GM12878 (cell line): ENCODE measurements at regions not wholly inside any gene's neighbourhood (a gene's known extent, or its start where the extent isn't known, plus 50 kb on each side); places are given as distances from the start of the nearest gene placed in this dataset.

Source experiments
- CEBPB ChIP-seq, 2 experiments: fragments of 150-350 bp in 1 of 2; IDR thresholded peaks; 2 replicates each; pipeline ENCODE4 v1.6.1; 2012 to 2014; ENCODE audit warnings: low read depth in 2 of 2, low read length in 2 of 2, borderline replicate concordance in 1 of 2, inconsistent platforms in 1 of 2
- CTCF ChIP-seq, 3 experiments: IDR thresholded peaks in 2 of 3; conservative IDR thresholded peaks in 1 of 3; 2 replicates each; pipeline ENCODE4 v1.5.1; 2011; ENCODE audit warnings: low read depth in 3 of 3, low read length in 3 of 3, mild to moderate bottlenecking in 3 of 3, control low read depth in 2 of 3, moderate library complexity in 2 of 3, inconsistent platforms in 1 of 3, mixed read lengths in 1 of 3; ENCODE audit not compliant: control insufficient read depth in 2 of 3, insufficient read depth in 1 of 3; ENCODE audit errors: extremely low read depth in 1 of 3
- EZH2 ChIP-seq: IDR thresholded peaks from 2 replicates; pipeline ENCODE4 v1.6.1; 2012; ENCODE audit warnings: low read depth, mild to moderate bottlenecking, control low read depth, inconsistent platforms, low read length, borderline replicate concordance; ENCODE audit not compliant: control insufficient read depth
- JUND ChIP-seq: IDR thresholded peaks from 2 replicates; pipeline ENCODE4 v1.6.1; 2012; ENCODE audit warnings: low read depth, mild to moderate bottlenecking, low read length, improper control_type of control experiment, moderate library complexity
- SRF ChIP-seq, 2 experiments: IDR thresholded peaks; 2 replicates each; pipeline ENCODE4 v1.6.1; 2011; ENCODE audit warnings: low read depth in 2 of 2, low read length in 2 of 2, mild to moderate bottlenecking in 1 of 2, moderate library complexity in 1 of 2
- TAF1 ChIP-seq: IDR thresholded peaks from 2 replicates; pipeline ENCODE4 v1.6.1; 2011; ENCODE audit warnings: mild to moderate bottlenecking, low read depth, low read length, borderline replicate concordance
- TCF12 ChIP-seq: IDR thresholded peaks from 2 replicates; pipeline ENCODE4 v1.6.1; 2011; ENCODE audit warnings: low read depth, mild to moderate bottlenecking, low read length
- ZSCAN29 ChIP-seq: fragments of 450-650 bp; IDR thresholded peaks from 2 replicates; pipeline ENCODE4 v1.6.1; 2017; ENCODE audit warnings: mild to moderate bottlenecking, moderate library complexity

DNA sequence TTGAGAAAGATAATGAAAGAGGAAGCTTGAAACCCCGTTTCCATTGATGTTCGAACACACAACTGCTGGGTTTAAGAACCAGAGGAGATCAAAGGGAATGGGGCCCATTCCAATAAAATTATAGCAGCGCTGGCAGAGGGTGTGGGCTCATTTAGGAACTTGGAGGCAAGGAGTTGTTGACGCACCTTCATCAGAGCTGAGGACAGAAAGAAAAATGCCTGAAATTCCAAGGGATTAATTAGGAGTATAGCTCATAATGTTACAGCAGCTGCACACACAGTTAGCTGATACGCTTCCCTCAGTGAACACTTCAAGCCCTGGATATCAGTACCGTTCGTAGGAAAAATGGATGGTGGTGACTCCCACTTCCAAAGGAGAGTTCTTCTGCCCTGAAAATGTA lies 127.2 kb downstream of the AXIN2 start:
- TF ChIP-seq JUND (no peak), ZSCAN29 (no peak), CTCF (IDR thresholded peaks at IDR 0.05 in 2 of 3, conservative IDR thresholded peaks at IDR 0.05 in 1 of 3; ENCODE audit: control insufficient read depth in 2 of 3, extremely low read depth in 1 of 3, insufficient read depth in 1 of 3, low read depth in 3 of 3, low read length in 3 of 3) (no peak), TAF1 (no peak), SRF (IDR thresholded peaks at IDR 0.05; ENCODE audit: low read depth in 2 of 2, low read length in 2 of 2) (no peak), EZH2 (no peak), CEBPB (IDR thresholded peaks at IDR 0.05; ENCODE audit: borderline replicate concordance in 1 of 2, low read depth in 2 of 2, low read length in 2 of 2) (no peak), TCF12 (no peak)
